ENCODE measurements at regions not wholly inside any gene's neighbourhood (a gene's known extent, or its start where the extent isn't known, plus 50 kb on each side); places are given as distances from the start of the nearest gene placed in this dataset.

DNA sequence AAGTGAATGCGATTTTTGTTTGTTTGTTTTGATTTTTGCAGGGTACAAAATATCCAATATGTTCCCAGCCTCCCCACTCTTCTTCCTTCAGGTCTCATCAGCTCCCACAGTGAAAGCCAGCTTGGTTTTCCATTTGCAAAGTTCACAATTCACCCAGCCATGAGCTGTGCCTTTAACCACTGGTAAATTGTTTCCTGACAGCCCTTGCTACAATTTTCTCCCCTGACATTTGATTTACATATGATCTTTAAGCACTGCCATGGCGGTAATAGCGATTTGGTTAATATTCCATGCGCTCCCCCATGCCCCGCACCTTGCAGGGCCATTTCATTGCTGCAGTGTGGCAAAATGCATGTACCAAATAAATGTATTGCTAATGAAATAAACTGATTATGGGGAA, 385.9 kb downstream of the MIAT start:
- Histone ChIP-seq H3K36me3 (ENCODE audit: control insufficient read depth in 2 of 2, extremely low read depth in 1 of 2, insufficient read depth in 2 of 2, low read length in 2 of 2) (no peaks in the 10 kb centered on the region), H3K9me1 (ENCODE audit: control insufficient read depth, extremely low read depth, insufficient read depth, low read length) (peaks cover 3% of the 10 kb centered on the region), H2AFZ (ENCODE audit: control insufficient read depth, low read length) (no peak overlapping the region), H3K27ac (ENCODE audit: control insufficient read depth, insufficient read depth, low read length) (no peak overlapping the region), H3K27me3 (ENCODE audit: control insufficient read depth, extremely low read depth, insufficient read depth, low read length) (peaks cover 5% of the 10 kb centered on the region), H3K9ac (ENCODE audit: control insufficient read depth, extremely low read depth, insufficient read depth, low read length) (no peak overlapping the region), H3K4me1 (ENCODE audit: control insufficient read depth, extremely low read depth, insufficient read depth, low read length) (peaks cover 24% of the 10 kb centered on the region), H3K79me2 (ENCODE audit: control insufficient read depth, insufficient read depth, low read length) (no peaks in the 10 kb centered on the region), H3K4me3 (ENCODE audit: control insufficient read depth in 2 of 3, extremely low read depth in 1 of 3, insufficient read depth in 2 of 3, low read depth in 1 of 3, low read length in 3 of 3) (no peak overlapping the region), H4K20me1 (ENCODE audit: control insufficient read depth, extremely low read depth, insufficient read depth, low read length) (no peaks in the 10 kb centered on the region), H3K4me2 (ENCODE audit: control insufficient read depth, extremely low read depth, insufficient read depth, low read depth, low read length) (no peak overlapping the region), H3K9me3 (ENCODE audit: control insufficient read depth, low read depth, low read length) (no peaks in the 10 kb centered on the region)
- no peak for FAIRE-seq
- dilution Hi-C loops (cut with MboI; ENCODE audit: extremely low pct_ligation_motif_present, low sequenced_read_pairs) = no loop called here
- DNase-seq (ENCODE audit: low read depth, low spot score) = no peak
- no peak for TF ChIP-seq EZH2 (IDR thresholded peaks at IDR 0.05; ENCODE audit: low read length)
- TF ChIP-seq CTCF (optimal IDR thresholded peaks at IDR 0.05 in 1 of 3, IDR thresholded peaks at IDR 0.05 in 1 of 3, conservative IDR thresholded peaks at IDR 0.05 in 1 of 3; ENCODE audit: extremely low read depth in 1 of 3, insufficient read depth in 2 of 3, low read length in 3 of 3) = no peak

DNA sequence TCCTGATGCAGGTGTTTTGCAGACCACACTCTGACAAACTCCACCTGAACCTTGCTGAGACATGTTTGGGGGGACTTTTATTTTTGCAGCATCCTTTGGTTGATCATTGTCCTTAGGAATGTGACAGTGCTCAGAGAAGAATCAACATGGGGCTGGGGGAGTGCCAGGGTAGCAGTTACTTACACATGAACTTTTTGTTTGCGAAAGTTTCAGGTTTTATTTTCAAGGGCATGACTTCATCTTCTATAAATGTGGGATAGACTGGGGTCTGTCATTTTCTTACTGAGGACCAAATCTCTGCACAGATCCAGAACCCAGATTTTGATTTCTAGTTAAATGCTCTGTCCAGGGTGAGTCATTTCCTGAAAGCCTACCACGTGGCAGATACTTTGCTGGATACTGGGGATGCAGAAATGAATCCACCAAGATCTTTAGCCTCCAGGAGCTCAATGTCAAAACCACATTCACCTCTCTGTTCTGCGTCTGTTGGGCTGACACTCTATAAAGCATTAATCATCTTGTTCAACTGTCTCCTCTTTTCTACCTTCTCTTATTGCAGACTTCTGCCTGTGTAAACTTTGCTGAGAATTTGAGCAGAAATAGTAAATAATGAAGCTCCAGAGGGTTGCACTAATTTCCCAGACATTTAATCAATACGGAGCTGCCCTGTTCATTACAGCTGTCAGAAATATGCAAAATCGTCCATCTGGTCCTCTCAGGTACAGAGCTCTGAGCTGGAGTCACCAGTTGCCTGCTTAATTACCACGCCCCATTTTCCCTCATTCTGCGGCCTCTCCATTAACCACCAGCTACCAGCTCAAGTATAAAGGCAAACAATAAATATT, 387.9 kb downstream of the MIAT start:
- DNase-seq (ENCODE audit: low read depth, low spot score) (peak; percentile 40), FAIRE-seq (peak; percentile 84)
- Histone ChIP-seq H3K4me2 (ENCODE audit: control insufficient read depth, extremely low read depth, insufficient read depth, low read depth, low read length) (peak overlapping the region; percentile 50), H2AFZ (ENCODE audit: control insufficient read depth, low read length) (no peak overlapping the region), H3K9ac (ENCODE audit: control insufficient read depth, extremely low read depth, insufficient read depth, low read length) (no peak overlapping the region), H3K79me2 (ENCODE audit: control insufficient read depth, insufficient read depth, low read length) (no peaks in the 10 kb centered on the region), H3K27me3 (ENCODE audit: control insufficient read depth, extremely low read depth, insufficient read depth, low read length) (no peaks in the 10 kb centered on the region), H3K4me3 (ENCODE audit: control insufficient read depth in 2 of 3, extremely low read depth in 1 of 3, insufficient read depth in 2 of 3, low read depth in 1 of 3, low read length in 3 of 3) (no peak overlapping the region), H3K4me1 (ENCODE audit: control insufficient read depth, extremely low read depth, insufficient read depth, low read length) (peaks cover 24% of the 10 kb centered on the region), H4K20me1 (ENCODE audit: control insufficient read depth, extremely low read depth, insufficient read depth, low read length) (no peaks in the 10 kb centered on the region), H3K9me3 (ENCODE audit: control insufficient read depth, low read depth, low read length) (no peaks in the 10 kb centered on the region), H3K36me3 (ENCODE audit: control insufficient read depth in 2 of 2, extremely low read depth in 1 of 2, insufficient read depth in 2 of 2, low read length in 2 of 2) (no peaks in the 10 kb centered on the region), H3K27ac (ENCODE audit: control insufficient read depth, insufficient read depth, low read length) (no peak overlapping the region), H3K9me1 (ENCODE audit: control insufficient read depth, extremely low read depth, insufficient read depth, low read length) (peaks cover 3% of the 10 kb centered on the region)
- dilution Hi-C loops (cut with MboI; ENCODE audit: extremely low pct_ligation_motif_present, low sequenced_read_pairs) = no loop called here
- no peak for TF ChIP-seq CTCF (optimal IDR thresholded peaks at IDR 0.05 in 1 of 3, IDR thresholded peaks at IDR 0.05 in 1 of 3, conservative IDR thresholded peaks at IDR 0.05 in 1 of 3; ENCODE audit: extremely low read depth in 1 of 3, insufficient read depth in 2 of 3, low read length in 3 of 3)
- no peak for TF ChIP-seq EZH2 (IDR thresholded peaks at IDR 0.05; ENCODE audit: low read length)

All from keratinocyte (primary cell).